Choroid plexus epithelial cell (primary cell): ENCODE measurements at regions not wholly inside any gene's neighbourhood (a gene's known extent, or its start where the extent isn't known, plus 50 kb on each side); places are given as distances from the start of the nearest gene placed in this dataset.
"Not testable (repeated sequence)": the region's sequence is repeated elsewhere in the genome, so short reads cannot be mapped to it uniquely, and the experiment has no call there.

ENCODE experiments used
- DNase-seq: peaks from one replicate; pipeline ENCODE4 v3.0.0-alpha.2; 2010; ENCODE audit warnings: low read depth
- H3K4me3 ChIP-seq: 2 replicates; pipeline ENCODE4 v1.5.1; 2011; ENCODE audit warnings: low read depth, mild to moderate bottlenecking, control low read depth, low read length, moderate library complexity
- CTCF ChIP-seq: conservative IDR thresholded peaks from 2 replicates; pipeline ENCODE4 v1.5.1; 2011; ENCODE audit warnings: low read depth, mild to moderate bottlenecking, control low read depth, inconsistent platforms, low read length, moderate library complexity

- DNase-seq = no peak
- no peak overlapping the region for H3K4me3 ChIP-seq
- no peak for TF ChIP-seq CTCF
Observed at GRCh38 chr6:147954938-147955337, 387.7 kb upstream of the SASH1 start.

GRCh38 chr6:147958683-147959082 is 384.0 kb upstream of the SASH1 start:
- DNase-seq = no peak
- TF ChIP-seq CTCF = no peak
- H3K4me3 ChIP-seq = no peak overlapping the region

GRCh38 chr6:147961481-147962141 is 381.0 kb upstream of the SASH1 start:
- TF ChIP-seq CTCF = no peak
- no peak overlapping the region for H3K4me3 ChIP-seq
- no peak for DNase-seq

- H3K4me3 ChIP-seq, DNase-seq: not testable (repeated sequence)
Observed at GRCh38 chr6:147965448-147965847, 377.2 kb upstream of the SASH1 start.

GRCh38 chr6:147970970-147971369 is 371.7 kb upstream of the SASH1 start:
- H3K4me3 ChIP-seq = no peak overlapping the region
- peak; percentile 55 for TF ChIP-seq CTCF
- DNase-seq = peak; percentile 57

- DNase-seq = no peak
- TF ChIP-seq CTCF = no peak
- no peak overlapping the region for H3K4me3 ChIP-seq
Observed at GRCh38 chr6:147972448-147972847, 370.2 kb upstream of the SASH1 start.

GRCh38 chr6:147973806-147974205 is 368.8 kb upstream of the SASH1 start:
- no peak for TF ChIP-seq CTCF
- peak; percentile 9 for DNase-seq
- H3K4me3 ChIP-seq = no peak overlapping the region
